WTC11 (cell line): ENCODE measurements at regions not wholly inside any gene's neighbourhood (a gene's known extent, or its start where the extent isn't known, plus 50 kb on each side); places are given as distances from the start of the nearest gene placed in this dataset.

Experiments used
- CBFB ChIP-seq: sonication (generic); formaldehyde crosslinking; IDR thresholded peaks from 2 replicates; pipeline ENCODE4 v1.8.1; 2022; ENCODE audit warnings: mild to moderate bottlenecking, low read depth, missing genetic modification reagents
- NFYB ChIP-seq: sonication (generic); formaldehyde crosslinking; conservative IDR thresholded peaks from 2 replicates; pipeline ENCODE4 v1.8.0; 2022; ENCODE audit warnings: low read depth, missing genetic modification reagents
- STAT6 ChIP-seq: sonication (generic); formaldehyde crosslinking; conservative IDR thresholded peaks from 2 replicates; pipeline ENCODE4 v1.8.1; 2023; ENCODE audit warnings: mild to moderate bottlenecking, low read depth, missing genetic modification reagents, moderate library complexity
- ZNF121 ChIP-seq: sonication (generic); formaldehyde crosslinking; IDR thresholded peaks from 2 replicates; pipeline ENCODE4 v1.8.0; 2023; ENCODE audit warnings: missing genetic modification reagents

- TF ChIP-seq CBFB (no peak), ZNF121 (CRISPR knock-in tag) (no peak), NFYB (CRISPR knock-in tag) (no peak), STAT6 (CRISPR knock-in tag) (no peak)
Observed at GRCh38 chr5:87589587-87589986, 176.9 kb upstream of the CCNH start.
